ENCODE measurements at regions not wholly inside any gene's neighbourhood (a gene's known extent, or its start where the extent isn't known, plus 50 kb on each side); places are given as distances from the start of the nearest gene placed in this dataset.

DNA sequence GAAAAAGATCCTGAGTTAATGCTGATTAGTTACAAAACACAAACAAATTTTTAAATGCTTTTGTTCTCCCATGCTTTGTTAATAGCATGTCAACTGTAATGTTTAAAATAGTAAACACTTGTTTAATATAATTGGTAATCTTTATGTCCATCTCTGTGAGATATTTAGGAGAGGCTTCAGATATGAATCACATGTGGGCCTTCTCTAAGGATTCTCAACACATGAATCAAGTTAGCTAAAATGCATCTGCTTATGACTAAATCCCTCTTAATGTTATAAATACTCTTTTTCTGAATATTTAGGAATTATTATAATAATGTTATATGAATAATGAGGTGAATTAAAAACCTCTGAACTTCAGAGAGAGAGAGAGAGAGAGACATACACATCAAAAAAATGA, 345.9 kb upstream of the MANEA start:
- no peaks in the 10 kb centered on the region for H3K9me1 ChIP-seq (replicated peaks; ENCODE audit: control insufficient read depth, extremely low read depth, insufficient read depth, low read length)
- H3K36me3 ChIP-seq (ENCODE audit: control insufficient read depth in 2 of 2, extremely low read depth in 1 of 2, insufficient read depth in 2 of 2, low read length in 2 of 2) = no peaks in the 10 kb centered on the region
- H3K9ac ChIP-seq (replicated peaks; ENCODE audit: extremely low read depth, insufficient read depth, low read length) = no peak overlapping the region
- no peak for FAIRE-seq
- intact Hi-C loops (cut with micrococcal nuclease) = no loop called here
- H3K4me3 ChIP-seq (replicated peaks in 1 of 3; ENCODE audit: insufficient read depth in 1 of 3, low read depth in 1 of 3, low read length in 3 of 3) = no peak overlapping the region
- no peaks in the 10 kb centered on the region for H3K9me3 ChIP-seq (replicated peaks; ENCODE audit: control insufficient read depth, insufficient read depth, low read length)
- no peaks in the 10 kb centered on the region for H3K4me1 ChIP-seq (ENCODE audit: control insufficient read depth, extremely low read depth, insufficient read depth, low read length)
- no peaks in the 10 kb centered on the region for H3K27me3 ChIP-seq (ENCODE audit: control insufficient read depth in 2 of 2, insufficient read depth in 2 of 2, low read length in 2 of 2)
- no peaks in the 10 kb centered on the region for H3K79me2 ChIP-seq (ENCODE audit: control insufficient read depth, insufficient read depth, low read length)
- H3K4me2 ChIP-seq (ENCODE audit: insufficient read depth, low read length) = no peak overlapping the region
- no peaks in the 10 kb centered on the region for H4K20me1 ChIP-seq (replicated peaks; ENCODE audit: control insufficient read depth, extremely low read depth, insufficient read depth, low read length)
- dilution Hi-C loops (cut with MboI; ENCODE audit: extremely low pct_ligation_motif_present, low sequenced_read_pairs) = no loop called here
- no peak overlapping the region for H2AFZ ChIP-seq (ENCODE audit: low read depth, low read length)
- CTCF ChIA-PET = no interaction called here
- TF ChIP-seq, protein P1, sequence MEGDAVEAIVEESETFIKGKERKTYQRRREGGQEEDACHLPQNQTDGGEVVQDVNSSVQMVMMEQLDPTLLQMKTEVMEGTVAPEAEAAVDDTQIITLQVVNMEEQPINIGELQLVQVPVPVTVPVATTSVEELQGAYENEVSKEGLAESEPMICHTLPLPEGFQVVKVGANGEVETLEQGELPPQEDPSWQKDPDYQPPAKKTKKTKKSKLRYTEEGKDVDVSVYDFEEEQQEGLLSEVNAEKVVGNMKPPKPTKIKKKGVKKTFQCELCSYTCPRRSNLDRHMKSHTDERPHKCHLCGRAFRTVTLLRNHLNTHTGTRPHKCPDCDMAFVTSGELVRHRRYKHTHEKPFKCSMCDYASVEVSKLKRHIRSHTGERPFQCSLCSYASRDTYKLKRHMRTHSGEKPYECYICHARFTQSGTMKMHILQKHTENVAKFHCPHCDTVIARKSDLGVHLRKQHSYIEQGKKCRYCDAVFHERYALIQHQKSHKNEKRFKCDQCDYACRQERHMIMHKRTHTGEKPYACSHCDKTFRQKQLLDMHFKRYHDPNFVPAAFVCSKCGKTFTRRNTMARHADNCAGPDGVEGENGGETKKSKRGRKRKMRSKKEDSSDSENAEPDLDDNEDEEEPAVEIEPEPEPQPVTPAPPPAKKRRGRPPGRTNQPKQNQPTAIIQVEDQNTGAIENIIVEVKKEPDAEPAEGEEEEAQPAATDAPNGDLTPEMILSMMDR (IDR thresholded peaks at IDR 0.05; ENCODE audit: extremely low read depth in 1 of 2, insufficient read depth in 1 of 2, low read depth in 1 of 2, low read length in 2 of 2) = no peak
- TF ChIP-seq POLR2A (IDR thresholded peaks at IDR 0.05; ENCODE audit: low read depth, low read length) (no peak), EZH2 (IDR thresholded peaks at IDR 0.05; ENCODE audit: borderline replicate concordance, low read depth, low read length, severe bottlenecking) (no peak), MYC (IDR thresholded peaks at IDR 0.05; ENCODE audit: low read depth, low read length) (no peak), POLR2AphosphoS5 (IDR thresholded peaks at IDR 0.05; ENCODE audit: insufficient read depth, low read depth, low read length) (no peak), FOS (IDR thresholded peaks at IDR 0.05; ENCODE audit: borderline replicate concordance, insufficient read depth, low read length) (no peak), JUN (IDR thresholded peaks at IDR 0.05; ENCODE audit: borderline replicate concordance, insufficient read depth, insufficient read length, low read depth) (no peak), GATA2 (IDR thresholded peaks at IDR 0.05; ENCODE audit: insufficient read depth, insufficient read length, low read depth, low read length) (no peak)
- TF ChIP-seq, protein P2, sequence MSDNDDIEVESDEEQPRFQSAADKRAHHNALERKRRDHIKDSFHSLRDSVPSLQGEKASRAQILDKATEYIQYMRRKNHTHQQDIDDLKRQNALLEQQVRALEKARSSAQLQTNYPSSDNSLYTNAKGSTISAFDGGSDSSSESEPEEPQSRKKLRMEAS (IDR thresholded peaks at IDR 0.05; ENCODE audit: insufficient read depth, insufficient read length) = no peak
- DNase-seq (ENCODE audit: low read depth, low spot score) = no peak
- POLR2A ChIA-PET = no interaction called here
- H3K27ac ChIP-seq (ENCODE audit: insufficient read depth, low read depth, low read length) = no peak overlapping the region
- no TSS peak for BruUV-seq (replicated peaks)

All from endothelial cell of umbilical vein (primary cell).